Activated T-helper 2 cell treated with anti-CD3 and anti-CD28 coated beads, Interferon-gamma antibody, Interleukin-2, Interleukin-4, amounts not matched to agents 10 μg/mL and 5 μg/mL and 100 μg/mL, durations not matched to agents 14 hours and 24 hours and 36 hours (primary cell): ENCODE measurements at regions not wholly inside any gene's neighbourhood (a gene's known extent, or its start where the extent isn't known, plus 50 kb on each side); places are given as distances from the start of the nearest gene placed in this dataset.

Source experiments
- DNase-seq: peaks from one replicate; pipeline ENCODE4 v3.0.0; 2021; ENCODE audit warnings: low spot score
- H3K27ac Mint-ChIP-seq: one replicate; pipeline ENCODE4 v1.8.0; 2021; ENCODE audit warnings: mixed read lengths
- H3K27me3 Mint-ChIP-seq: one replicate; pipeline ENCODE4 v1.8.0; 2021; ENCODE audit warnings: low read depth, mixed read lengths
- H3K36me3 Mint-ChIP-seq: one replicate; pipeline ENCODE4 v1.8.0; 2021; ENCODE audit warnings: low read depth, mixed read lengths
- H3K4me1 Mint-ChIP-seq: one replicate; pipeline ENCODE4 v1.8.0; 2021; ENCODE audit warnings: low read depth, mixed read lengths
- H3K4me3 Mint-ChIP-seq: one replicate; pipeline ENCODE4 v1.8.0; 2021; ENCODE audit warnings: low read depth, mild to moderate bottlenecking, moderate library complexity, mixed read lengths
- H3K9me3 Mint-ChIP-seq: one replicate; pipeline ENCODE4 v1.8.0; 2021; ENCODE audit warnings: mixed read lengths
- intact Hi-C: fragments of 100-400 bp; cut with micrococcal nuclease; formaldehyde crosslinking; loops from one replicate; pipeline ENCODE4 v1.15.1; 2023

DNA sequence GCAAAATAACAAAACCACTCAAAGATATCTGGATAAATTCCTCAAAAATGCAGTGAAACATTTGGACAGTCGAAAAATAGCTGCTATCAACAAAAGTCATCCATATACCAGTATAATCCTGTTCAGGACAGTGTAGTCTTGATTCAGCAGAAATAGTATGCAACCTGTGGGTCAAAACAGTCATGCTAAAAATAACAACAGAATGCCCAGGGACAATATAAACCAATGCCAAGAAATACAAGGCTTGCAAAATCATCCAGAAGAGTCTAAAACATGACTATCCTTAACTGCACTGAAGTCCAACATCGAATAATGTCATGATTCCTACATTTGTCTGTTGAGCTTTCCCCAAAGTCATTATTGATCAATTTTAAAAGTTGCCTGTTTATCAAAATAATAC, 425.9 kb downstream of the FSCB start:
- H3K4me3 Mint-ChIP-seq = no peak overlapping the region
- H3K27ac Mint-ChIP-seq = no peak overlapping the region
- peaks cover 58% of the 10 kb centered on the region for H3K9me3 Mint-ChIP-seq
- no peak for DNase-seq
- H3K36me3 Mint-ChIP-seq = no peaks in the 10 kb centered on the region
- no peaks in the 10 kb centered on the region for H3K27me3 Mint-ChIP-seq
- intact Hi-C loops = no loop called here
- no peaks in the 10 kb centered on the region for H3K4me1 Mint-ChIP-seq

GRCh38 chr14:44070046-44070445, 437.0 kb downstream of the FSCB start:
- no peak for DNase-seq
- peaks cover 30% of the 10 kb centered on the region for H3K9me3 Mint-ChIP-seq
- H3K4me1 Mint-ChIP-seq = no peaks in the 10 kb centered on the region
- no peak overlapping the region for H3K27ac Mint-ChIP-seq
- no peak overlapping the region for H3K4me3 Mint-ChIP-seq
- intact Hi-C loops = no loop called here
- H3K27me3 Mint-ChIP-seq = no peaks in the 10 kb centered on the region
- no peaks in the 10 kb centered on the region for H3K36me3 Mint-ChIP-seq

DNA sequence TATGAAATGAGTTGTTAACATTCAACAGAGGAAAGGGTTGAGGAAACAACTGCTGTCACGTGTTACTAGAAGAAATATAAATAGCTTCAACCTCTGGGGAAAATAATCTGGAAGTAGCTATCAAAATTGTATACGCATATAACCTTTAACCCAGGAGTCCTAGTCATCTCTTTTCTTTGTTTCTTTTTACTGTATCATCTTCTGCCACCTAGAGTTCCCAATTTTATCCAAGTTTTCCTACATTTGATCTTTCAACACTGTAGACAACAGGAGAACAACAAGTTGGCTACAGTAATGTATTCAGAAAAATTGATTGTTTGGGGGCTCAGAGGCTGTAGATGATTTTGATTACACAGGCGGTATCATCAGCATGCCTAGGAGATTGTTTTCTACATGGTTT, 453.7 kb downstream of the FSCB start:
- no peak for DNase-seq
- H3K36me3 Mint-ChIP-seq = no peaks in the 10 kb centered on the region
- H3K27ac Mint-ChIP-seq = no peak overlapping the region

DNA sequence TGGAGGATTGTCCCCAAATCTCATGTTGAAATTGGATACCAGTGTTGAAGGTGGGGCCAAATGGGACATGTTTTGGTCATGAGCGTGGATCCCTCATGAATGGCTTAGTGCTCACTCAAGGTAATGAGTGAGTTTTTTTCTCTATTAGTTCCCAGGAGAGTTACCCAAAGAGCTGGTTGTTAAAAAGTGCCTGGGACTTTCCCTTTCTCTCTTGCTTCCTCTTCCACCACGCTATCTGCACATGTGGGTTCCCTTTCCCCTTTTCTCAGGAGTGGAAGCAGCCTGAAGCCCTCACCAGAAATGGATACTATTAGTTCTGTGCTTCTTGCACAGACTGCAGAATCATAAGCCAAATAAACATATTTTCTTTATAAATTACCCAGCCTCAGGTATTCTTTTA, 465.4 kb downstream of the FSCB start:
- intact Hi-C loops = no loop called here
- Mint-ChIP-seq H3K9me3 (peaks cover 36% of the 10 kb centered on the region), H3K4me1 (no peaks in the 10 kb centered on the region), H3K36me3 (no peaks in the 10 kb centered on the region), H3K27ac (no peak overlapping the region), H3K27me3 (no peaks in the 10 kb centered on the region), H3K4me3 (no peak overlapping the region)
- no peak for DNase-seq

More for the DNA sequence above, 453.7 kb downstream of the FSCB start:
- no peak overlapping the region for H3K4me3 Mint-ChIP-seq
- intact Hi-C loops = no loop called here
- H3K27me3 Mint-ChIP-seq = no peaks in the 10 kb centered on the region
- no peaks in the 10 kb centered on the region for H3K4me1 Mint-ChIP-seq
- H3K9me3 Mint-ChIP-seq = peaks cover 37% of the 10 kb centered on the region

- no peak overlapping the region for H3K4me3 Mint-ChIP-seq
- intact Hi-C loops = no loop called here
- no peaks in the 10 kb centered on the region for H3K36me3 Mint-ChIP-seq
- H3K9me3 Mint-ChIP-seq = peaks cover 38% of the 10 kb centered on the region
- DNase-seq = no peak
- H3K27ac Mint-ChIP-seq = no peak overlapping the region
- no peaks in the 10 kb centered on the region for H3K27me3 Mint-ChIP-seq
- no peaks in the 10 kb centered on the region for H3K4me1 Mint-ChIP-seq
Observed at GRCh38 chr14:44040561-44040960, 466.5 kb downstream of the FSCB start.

DNA sequence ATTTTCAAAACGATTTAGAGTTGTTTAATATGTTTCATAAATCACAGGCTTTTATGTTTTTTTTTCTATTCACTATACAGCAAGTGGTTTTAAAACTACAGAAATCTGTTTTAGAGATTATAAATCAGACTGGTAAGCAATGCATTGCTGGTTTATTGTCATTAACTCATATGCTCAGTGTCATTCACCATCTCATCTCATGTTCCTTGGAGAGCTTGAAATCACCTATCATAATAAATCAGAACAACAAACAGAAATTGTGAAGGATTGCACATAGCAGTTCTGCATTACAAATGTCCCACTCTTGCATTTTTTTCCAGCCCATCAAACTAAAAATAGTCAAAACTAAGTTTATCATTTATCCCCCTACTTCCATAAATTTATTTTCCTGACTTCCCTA, 470.8 kb downstream of the FSCB start:
- intact Hi-C loops = no loop called here
- H3K9me3 Mint-ChIP-seq = peaks cover 49% of the 10 kb centered on the region
- no peaks in the 10 kb centered on the region for H3K4me1 Mint-ChIP-seq

GRCh38 chr14:44035707-44036106, 471.4 kb downstream of the FSCB start:
- no peak for DNase-seq
- Mint-ChIP-seq H3K9me3 (peaks cover 55% of the 10 kb centered on the region), H3K27ac (no peak overlapping the region), H3K4me1 (no peaks in the 10 kb centered on the region), H3K4me3 (no peak overlapping the region), H3K27me3 (no peaks in the 10 kb centered on the region), H3K36me3 (no peaks in the 10 kb centered on the region)
- intact Hi-C loops = no loop called here

More for the DNA sequence above, 470.8 kb downstream of the FSCB start:
- Mint-ChIP-seq H3K27ac (no peak overlapping the region), H3K4me3 (no peak overlapping the region), H3K36me3 (no peaks in the 10 kb centered on the region), H3K27me3 (no peaks in the 10 kb centered on the region)
- DNase-seq = no peak

- Mint-ChIP-seq H3K27ac (no peak overlapping the region), H3K4me1 (no peaks in the 10 kb centered on the region), H3K9me3 (peaks cover 19% of the 10 kb centered on the region), H3K4me3 (no peak overlapping the region), H3K27me3 (no peaks in the 10 kb centered on the region), H3K36me3 (no peaks in the 10 kb centered on the region)
- intact Hi-C loops = no loop called here
- no peak for DNase-seq
Observed at GRCh38 chr14:44030831-44031383, 476.2 kb downstream of the FSCB start.

- DNase-seq = no peak
- H3K27ac Mint-ChIP-seq = no peak overlapping the region
- intact Hi-C loops = no loop called here
- no peak overlapping the region for H3K4me3 Mint-ChIP-seq
- H3K9me3 Mint-ChIP-seq = peaks cover 18% of the 10 kb centered on the region
- H3K27me3 Mint-ChIP-seq = no peaks in the 10 kb centered on the region
- no peaks in the 10 kb centered on the region for H3K36me3 Mint-ChIP-seq
- H3K4me1 Mint-ChIP-seq = no peaks in the 10 kb centered on the region
Observed at GRCh38 chr14:44029933-44030332, 477.1 kb downstream of the FSCB start.

- H3K4me1 Mint-ChIP-seq = no peaks in the 10 kb centered on the region
- DNase-seq = no peak
- no peak overlapping the region for H3K27ac Mint-ChIP-seq
- no peak overlapping the region for H3K4me3 Mint-ChIP-seq
- no peaks in the 10 kb centered on the region for H3K36me3 Mint-ChIP-seq
- no peaks in the 10 kb centered on the region for H3K27me3 Mint-ChIP-seq
- intact Hi-C loops = no loop called here
- H3K9me3 Mint-ChIP-seq = peaks cover 25% of the 10 kb centered on the region
Observed at GRCh38 chr14:44027397-44027796, 479.7 kb downstream of the FSCB start.

DNA sequence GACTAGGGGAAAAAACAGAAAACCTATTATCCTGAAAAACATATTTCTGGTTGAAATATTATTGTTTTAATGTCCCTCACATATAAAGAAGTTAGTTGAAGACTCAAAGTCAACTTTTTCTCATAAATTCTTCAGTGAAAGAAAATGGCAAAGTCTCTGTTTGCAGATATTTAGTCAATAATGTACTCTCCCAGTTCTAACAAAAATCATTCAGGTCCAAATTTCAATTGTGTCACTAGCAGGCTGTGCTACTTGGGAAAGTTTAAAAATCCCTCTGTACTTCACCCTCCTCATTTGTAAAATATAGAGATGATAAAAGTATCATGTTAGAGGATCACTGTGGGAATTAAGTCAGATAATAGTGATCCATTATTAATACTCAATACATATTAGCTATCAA, 496.5 kb downstream of the FSCB start:
- no peaks in the 10 kb centered on the region for H3K27me3 Mint-ChIP-seq
- H3K36me3 Mint-ChIP-seq = no peaks in the 10 kb centered on the region
- H3K4me1 Mint-ChIP-seq = no peaks in the 10 kb centered on the region
- peaks cover 50% of the 10 kb centered on the region for H3K9me3 Mint-ChIP-seq
- H3K27ac Mint-ChIP-seq = no peak overlapping the region
- intact Hi-C loops = no loop called here
- H3K4me3 Mint-ChIP-seq = no peak overlapping the region
- no peak for DNase-seq

- Mint-ChIP-seq H3K27ac (no peak overlapping the region), H3K9me3 (peaks cover 46% of the 10 kb centered on the region), H3K4me3 (no peak overlapping the region), H3K27me3 (no peaks in the 10 kb centered on the region), H3K36me3 (no peaks in the 10 kb centered on the region), H3K4me1 (no peaks in the 10 kb centered on the region)
- intact Hi-C loops = no loop called here
- no peak for DNase-seq
Observed at GRCh38 chr14:44010071-44010470, 497.0 kb downstream of the FSCB start.

GRCh38 chr14:44009642-44010041, 497.4 kb downstream of the FSCB start:
- no peak for DNase-seq
- H3K4me3 Mint-ChIP-seq = no peak overlapping the region
- intact Hi-C loops = no loop called here
- H3K36me3 Mint-ChIP-seq = no peaks in the 10 kb centered on the region
- H3K9me3 Mint-ChIP-seq = peaks cover 45% of the 10 kb centered on the region
- H3K27me3 Mint-ChIP-seq = no peaks in the 10 kb centered on the region
- H3K4me1 Mint-ChIP-seq = no peaks in the 10 kb centered on the region
- no peak overlapping the region for H3K27ac Mint-ChIP-seq

- intact Hi-C loops = no loop called here
- DNase-seq = no peak
- peaks cover 37% of the 10 kb centered on the region for H3K9me3 Mint-ChIP-seq
- H3K36me3 Mint-ChIP-seq = no peaks in the 10 kb centered on the region
- no peaks in the 10 kb centered on the region for H3K4me1 Mint-ChIP-seq
- H3K27ac Mint-ChIP-seq = no peak overlapping the region
- no peaks in the 10 kb centered on the region for H3K27me3 Mint-ChIP-seq
- no peak overlapping the region for H3K4me3 Mint-ChIP-seq
Observed at GRCh38 chr14:43988989-43989388, 518.1 kb downstream of the FSCB start.
